ENCODE measurements at regions not wholly inside any gene's neighbourhood (a gene's known extent, or its start where the extent isn't known, plus 50 kb on each side); places are given as distances from the start of the nearest gene placed in this dataset.
A peak's percentile ranks its signal among the peaks of the same experiment; 100 is the strongest.

DNA sequence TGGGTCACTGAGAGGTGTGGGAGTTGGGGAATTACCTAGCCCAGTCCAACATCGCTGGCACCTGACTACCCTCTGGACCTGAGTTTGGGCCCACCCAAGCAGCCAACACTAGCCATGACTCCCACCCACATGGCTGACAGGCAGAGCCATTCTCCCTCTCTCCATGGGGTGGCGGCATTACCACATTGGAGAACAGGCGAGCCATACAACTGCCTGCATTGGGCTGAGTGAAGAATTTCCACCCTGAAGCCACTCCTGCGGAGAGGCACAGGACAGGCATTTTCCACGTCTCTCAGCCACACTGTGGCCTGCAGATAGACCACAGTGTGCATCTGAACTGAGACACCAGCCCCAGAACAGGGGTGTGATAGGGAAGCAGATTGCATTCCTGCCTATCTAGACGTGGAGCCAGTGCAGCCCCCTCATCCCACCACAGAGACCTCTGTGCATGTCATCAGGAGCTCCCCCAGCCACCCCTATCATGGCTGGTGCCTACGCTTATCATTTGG lies 58.2 kb upstream of the ANTXRL start:
- H3K4me3 Mint-ChIP-seq: no peak overlapping the region
- no peaks in the 10 kb centered on the region for H3K27me3 Mint-ChIP-seq
- H3K27ac Mint-ChIP-seq: no peak overlapping the region
- peak; percentile 28 for ATAC-seq (replicated peaks)
- H3K36me3 Mint-ChIP-seq (ENCODE audit: low read depth): peaks cover 12% of the 10 kb centered on the region
- H3K4me1 Mint-ChIP-seq: no peaks in the 10 kb centered on the region
- H3K9me3 Mint-ChIP-seq: no peaks in the 10 kb centered on the region

DNA sequence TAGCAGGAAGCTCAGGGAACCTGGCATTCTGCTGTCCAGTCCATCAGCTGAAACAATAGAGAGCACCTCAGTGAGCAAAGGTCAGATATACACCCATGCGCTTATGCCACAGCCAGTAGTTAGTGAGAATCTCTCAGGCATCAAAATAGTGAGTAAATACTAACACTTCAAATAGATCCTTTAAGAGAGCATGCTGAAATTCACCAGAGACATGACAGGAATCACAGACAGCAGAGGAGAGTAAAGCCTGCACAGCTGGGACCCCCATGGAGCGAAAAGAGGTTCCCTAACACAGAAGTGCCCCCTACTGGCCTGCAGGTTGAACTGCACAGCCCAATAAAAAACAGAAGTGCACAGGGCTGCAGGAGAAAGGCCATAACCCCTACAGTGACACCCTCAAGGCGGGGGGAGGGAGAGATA lies 57.6 kb upstream of the ANTXRL start:
- no peak for ATAC-seq (replicated peaks)
- no peaks in the 10 kb centered on the region for H3K9me3 Mint-ChIP-seq
- H3K36me3 Mint-ChIP-seq (ENCODE audit: low read depth): peaks cover 12% of the 10 kb centered on the region
- no peak overlapping the region for H3K27ac Mint-ChIP-seq
- no peak overlapping the region for H3K4me3 Mint-ChIP-seq
- H3K4me1 Mint-ChIP-seq: no peaks in the 10 kb centered on the region
- no peaks in the 10 kb centered on the region for H3K27me3 Mint-ChIP-seq

DNA sequence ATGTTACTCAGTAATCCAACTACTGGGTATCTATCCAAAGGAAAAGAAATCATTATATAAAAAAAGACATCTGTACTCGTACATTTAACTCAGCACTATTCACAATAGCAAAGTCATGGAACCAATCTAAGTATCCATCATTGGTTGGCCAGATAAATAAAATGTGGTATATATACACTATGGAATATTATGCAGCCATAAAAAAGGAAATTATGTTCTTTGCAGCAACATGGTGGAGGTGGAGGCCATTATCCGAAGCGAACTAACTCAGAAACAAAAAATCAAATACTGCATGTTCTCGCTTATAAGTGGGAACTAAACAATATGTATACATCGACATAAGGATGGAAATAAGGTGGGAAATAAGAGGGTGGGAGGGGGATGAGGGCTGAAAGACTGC lies 56.2 kb upstream of the ANTXRL start:
- no peak for ATAC-seq (replicated peaks)
- H3K27me3 Mint-ChIP-seq: no peaks in the 10 kb centered on the region
- H3K4me3 Mint-ChIP-seq: no peak overlapping the region
- H3K9me3 Mint-ChIP-seq: no peaks in the 10 kb centered on the region
- H3K4me1 Mint-ChIP-seq: no peaks in the 10 kb centered on the region
- no peak overlapping the region for H3K27ac Mint-ChIP-seq
- peaks cover 12% of the 10 kb centered on the region for H3K36me3 Mint-ChIP-seq (ENCODE audit: low read depth)

DNA sequence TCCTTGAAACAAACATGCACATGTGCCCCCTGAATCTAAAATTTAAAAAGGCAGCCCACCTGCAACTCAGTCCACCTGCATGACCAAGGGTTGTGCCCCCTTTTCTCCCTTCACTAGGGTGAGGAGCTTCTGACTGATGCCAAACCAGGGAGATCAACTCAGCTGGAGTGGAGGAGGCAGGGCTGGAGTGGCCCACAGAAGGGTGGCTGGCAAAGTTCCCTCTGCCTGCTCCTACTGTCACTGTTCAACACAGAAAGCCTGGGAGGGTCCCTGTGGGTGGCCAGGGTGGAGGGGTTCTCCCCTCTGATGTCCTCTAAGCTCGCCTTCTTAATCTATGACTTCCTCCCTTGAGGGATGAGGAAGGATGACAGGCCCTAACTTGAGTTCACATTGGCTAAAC lies 55.7 kb upstream of the ANTXRL start:
- Mint-ChIP-seq H3K27ac (no peak overlapping the region), H3K27me3 (no peaks in the 10 kb centered on the region), H3K9me3 (no peaks in the 10 kb centered on the region), H3K36me3 (ENCODE audit: low read depth) (peaks cover 12% of the 10 kb centered on the region), H3K4me3 (no peak overlapping the region), H3K4me1 (no peaks in the 10 kb centered on the region)
- ATAC-seq (replicated peaks): no peak

DNA sequence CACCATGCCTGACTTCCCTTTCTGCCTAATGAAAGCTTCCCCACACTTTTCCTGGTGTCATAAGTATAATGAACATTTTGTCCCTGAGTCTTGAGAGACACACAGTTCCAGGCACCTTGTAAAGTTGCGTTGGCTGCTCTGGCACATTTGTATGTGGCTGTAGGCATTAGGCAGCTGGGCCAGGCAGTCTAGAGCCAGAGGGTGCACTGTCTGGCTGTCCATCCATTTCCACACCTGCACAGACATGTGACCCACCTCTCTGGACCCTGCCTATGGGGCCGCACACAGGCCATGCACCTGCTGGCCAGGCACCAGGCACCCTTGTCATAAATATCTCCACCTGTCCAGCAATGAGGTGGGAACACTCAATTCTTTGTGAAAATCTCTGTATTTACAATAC lies 54.7 kb upstream of the ANTXRL start:
- H3K4me3 Mint-ChIP-seq: no peak overlapping the region
- H3K4me1 Mint-ChIP-seq: peaks cover 6% of the 10 kb centered on the region
- H3K9me3 Mint-ChIP-seq: no peaks in the 10 kb centered on the region
- H3K27me3 Mint-ChIP-seq: no peaks in the 10 kb centered on the region
- H3K27ac Mint-ChIP-seq: no peak overlapping the region
- peaks cover 12% of the 10 kb centered on the region for H3K36me3 Mint-ChIP-seq (ENCODE audit: low read depth)
- no peak for ATAC-seq (replicated peaks)

DNA sequence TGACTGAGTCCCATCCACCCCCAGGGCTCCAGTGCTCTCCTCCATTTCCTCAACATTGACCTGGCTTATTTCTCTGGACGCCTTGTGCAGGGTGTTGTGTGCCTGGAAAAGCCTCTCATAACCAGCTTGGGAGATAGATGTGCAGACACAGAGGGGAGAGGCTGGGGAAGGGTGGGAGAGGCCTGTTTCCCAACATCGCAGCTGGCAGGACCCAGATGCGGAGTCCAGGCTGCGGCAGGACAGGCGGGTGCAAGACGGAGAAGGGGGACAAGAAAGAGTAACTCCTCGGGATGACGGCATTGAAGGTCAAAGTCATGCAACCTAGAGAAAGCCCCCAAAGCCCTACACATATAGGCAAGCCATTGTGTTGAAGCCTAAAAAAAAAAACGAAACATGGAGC lies 54.1 kb upstream of the ANTXRL start:
- H3K4me3 Mint-ChIP-seq: no peak overlapping the region
- no peaks in the 10 kb centered on the region for H3K9me3 Mint-ChIP-seq
- ATAC-seq (replicated peaks): no peak
- H3K27ac Mint-ChIP-seq: no peak overlapping the region
- no peaks in the 10 kb centered on the region for H3K27me3 Mint-ChIP-seq
- peaks cover 12% of the 10 kb centered on the region for H3K36me3 Mint-ChIP-seq (ENCODE audit: low read depth)
- H3K4me1 Mint-ChIP-seq: peaks cover 7% of the 10 kb centered on the region

DNA sequence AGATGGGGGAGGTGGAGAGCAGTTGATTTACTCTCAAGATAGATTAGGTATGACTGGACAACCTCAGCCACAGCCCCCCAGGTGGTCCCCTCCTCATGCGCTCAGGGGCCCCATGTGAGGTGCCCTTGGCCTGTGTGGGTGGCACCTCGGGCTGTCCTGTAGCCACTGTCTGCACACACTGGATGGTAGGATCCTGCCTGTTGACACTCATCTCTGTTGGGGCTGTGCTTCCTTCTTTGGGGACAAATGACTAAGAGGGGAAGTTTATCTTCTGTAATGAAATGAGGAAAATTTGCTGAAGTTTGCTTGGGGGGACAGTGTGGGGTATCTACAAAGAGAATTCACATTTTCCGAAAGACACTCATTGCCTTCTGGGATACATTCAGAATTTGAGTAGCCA lies 53.6 kb upstream of the ANTXRL start:
- H3K4me1 Mint-ChIP-seq: peaks cover 7% of the 10 kb centered on the region
- no peaks in the 10 kb centered on the region for H3K9me3 Mint-ChIP-seq
- no peak overlapping the region for H3K27ac Mint-ChIP-seq
- no peak for ATAC-seq (replicated peaks)
- no peaks in the 10 kb centered on the region for H3K27me3 Mint-ChIP-seq
- H3K4me3 Mint-ChIP-seq: no peak overlapping the region
- peaks cover 12% of the 10 kb centered on the region for H3K36me3 Mint-ChIP-seq (ENCODE audit: low read depth)

DNA sequence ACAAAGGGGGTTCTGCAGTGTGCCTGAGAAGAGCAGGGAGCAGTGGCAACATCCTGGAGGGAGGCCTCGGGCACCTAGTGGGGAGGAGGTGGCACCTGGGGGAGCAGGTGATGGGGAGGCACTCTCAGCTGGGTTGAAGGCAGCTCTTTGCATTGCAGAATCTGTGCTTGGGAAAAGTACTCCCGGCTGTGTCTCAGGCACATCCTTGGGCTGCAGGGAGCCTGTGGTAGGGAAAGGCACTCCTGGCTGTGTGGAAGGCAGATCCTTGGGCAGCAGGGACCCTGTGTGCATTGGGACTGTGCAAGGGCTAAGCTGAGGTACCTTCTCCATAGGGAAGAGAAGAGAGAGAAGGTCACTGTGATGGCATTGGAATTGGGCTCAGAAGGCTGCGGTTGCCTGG lies 52.8 kb upstream of the ANTXRL start:
- Mint-ChIP-seq H3K27me3 (no peaks in the 10 kb centered on the region), H3K4me1 (peaks cover 12% of the 10 kb centered on the region), H3K36me3 (ENCODE audit: low read depth) (peaks cover 12% of the 10 kb centered on the region), H3K27ac (no peak overlapping the region), H3K9me3 (no peaks in the 10 kb centered on the region), H3K4me3 (no peak overlapping the region)
- no peak for ATAC-seq (replicated peaks)

DNA sequence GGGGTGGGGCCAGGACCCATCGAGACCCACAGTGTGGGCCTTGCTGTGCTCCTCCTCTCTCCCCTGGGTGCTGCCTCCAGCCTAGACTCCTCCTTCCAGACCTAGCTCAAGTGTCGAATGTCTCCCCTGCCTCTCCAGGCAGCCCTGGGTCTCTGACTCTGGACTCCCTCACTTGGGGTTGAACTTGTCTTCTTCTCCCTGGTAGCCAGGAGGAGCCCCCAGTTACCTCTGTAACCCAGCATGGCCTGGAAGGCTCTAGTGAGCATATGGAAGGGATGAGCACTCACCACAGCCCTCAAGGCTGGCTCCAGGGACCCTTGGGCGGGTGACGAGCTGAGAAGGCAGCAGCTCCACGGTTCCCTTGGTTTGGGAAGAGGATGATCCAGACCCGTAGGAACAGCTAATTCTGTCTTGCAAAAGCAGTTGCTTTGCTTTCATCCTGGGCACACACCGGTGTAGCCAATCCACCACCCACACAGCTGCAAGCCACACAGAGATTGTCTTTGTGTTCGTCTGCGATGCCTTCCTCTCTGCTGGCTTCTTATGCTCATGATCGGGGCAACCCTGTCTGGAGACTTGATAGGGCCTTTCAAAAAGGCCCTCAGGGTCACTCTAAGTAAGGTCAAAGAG lies 52.3 kb upstream of the ANTXRL start:
- H3K27me3 Mint-ChIP-seq: no peaks in the 10 kb centered on the region
- peaks cover 10% of the 10 kb centered on the region for H3K36me3 Mint-ChIP-seq (ENCODE audit: low read depth)
- H3K9me3 Mint-ChIP-seq: no peaks in the 10 kb centered on the region
- no peak for ATAC-seq (replicated peaks)
- H3K4me1 Mint-ChIP-seq: peaks cover 12% of the 10 kb centered on the region
- no peak overlapping the region for H3K4me3 Mint-ChIP-seq
- H3K27ac Mint-ChIP-seq: no peak overlapping the region

DNA sequence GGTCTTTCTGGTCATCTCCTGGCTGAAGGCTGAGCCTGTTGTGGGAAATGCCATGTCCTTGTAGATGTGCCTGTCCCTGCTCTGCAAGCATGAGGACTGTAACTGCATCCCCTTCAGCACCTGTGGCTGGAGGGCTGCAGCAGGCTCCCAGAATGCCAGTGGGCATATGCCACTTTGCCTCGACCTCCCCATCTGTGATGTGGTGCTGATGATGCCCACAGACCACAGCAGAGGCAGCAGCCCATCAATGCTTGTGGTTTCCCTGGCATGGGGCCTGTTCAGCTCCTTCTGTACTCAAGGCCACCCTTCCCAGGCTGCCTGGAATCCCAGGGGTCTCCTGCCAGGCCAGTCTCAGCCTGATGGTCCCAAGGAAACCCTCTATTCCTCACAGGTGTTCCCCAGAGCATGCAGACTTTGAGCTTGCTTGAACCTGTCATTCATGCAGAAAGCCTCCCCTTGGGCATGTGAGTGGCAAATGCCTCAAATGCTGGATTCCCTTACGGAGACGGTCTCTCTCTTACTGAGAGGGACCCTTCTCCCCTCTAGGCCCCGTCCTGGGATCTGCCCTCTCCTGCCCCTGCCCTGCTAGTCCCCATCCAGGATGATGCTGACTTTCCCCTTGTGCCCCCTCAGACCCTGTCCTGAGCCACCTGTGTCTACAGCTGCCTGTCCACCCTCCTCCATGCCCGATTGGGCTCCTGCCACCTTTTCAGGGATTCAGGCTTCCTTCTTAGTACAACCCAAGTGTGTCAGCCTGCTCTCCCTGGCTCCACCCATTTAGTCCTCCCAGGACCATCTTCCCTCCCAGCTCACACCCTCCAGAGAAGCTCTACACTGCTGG lies 50.9 kb upstream of the ANTXRL start:
- no peak overlapping the region for H3K4me3 Mint-ChIP-seq
- H3K36me3 Mint-ChIP-seq (ENCODE audit: low read depth): peaks cover 6% of the 10 kb centered on the region
- ATAC-seq (replicated peaks): no peak
- no peaks in the 10 kb centered on the region for H3K27me3 Mint-ChIP-seq
- H3K27ac Mint-ChIP-seq: peak overlapping the region; percentile 20
- H3K9me3 Mint-ChIP-seq: peaks cover under 1% of the 10 kb centered on the region
- H3K4me1 Mint-ChIP-seq: peaks cover 16% of the 10 kb centered on the region

DNA sequence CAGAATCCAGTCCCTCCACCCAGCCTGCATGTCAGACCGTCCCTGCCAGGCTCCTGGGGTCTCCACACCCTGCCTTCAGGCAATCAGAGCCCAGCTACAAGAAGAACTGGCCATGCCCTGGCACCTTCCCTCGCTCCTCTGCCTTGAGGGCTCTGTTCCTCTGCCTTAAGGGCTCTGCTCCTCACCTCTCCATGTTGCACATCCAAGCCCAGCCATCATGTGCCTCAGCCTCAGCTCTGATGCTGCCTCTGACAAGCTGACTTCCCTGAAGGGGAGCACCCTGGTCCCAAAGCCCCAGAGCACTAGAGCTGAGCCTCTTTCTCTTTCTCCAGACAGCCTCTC lies 50.3 kb upstream of the ANTXRL start:
- no peaks in the 10 kb centered on the region for H3K27me3 Mint-ChIP-seq
- H3K4me1 Mint-ChIP-seq: peaks cover 22% of the 10 kb centered on the region
- peaks cover 5% of the 10 kb centered on the region for H3K9me3 Mint-ChIP-seq
- peak overlapping the region; percentile 20 for H3K27ac Mint-ChIP-seq
- H3K36me3 Mint-ChIP-seq (ENCODE audit: low read depth): peaks cover 6% of the 10 kb centered on the region
- ATAC-seq (replicated peaks): no peak
- H3K4me3 Mint-ChIP-seq: no peak overlapping the region

DNA sequence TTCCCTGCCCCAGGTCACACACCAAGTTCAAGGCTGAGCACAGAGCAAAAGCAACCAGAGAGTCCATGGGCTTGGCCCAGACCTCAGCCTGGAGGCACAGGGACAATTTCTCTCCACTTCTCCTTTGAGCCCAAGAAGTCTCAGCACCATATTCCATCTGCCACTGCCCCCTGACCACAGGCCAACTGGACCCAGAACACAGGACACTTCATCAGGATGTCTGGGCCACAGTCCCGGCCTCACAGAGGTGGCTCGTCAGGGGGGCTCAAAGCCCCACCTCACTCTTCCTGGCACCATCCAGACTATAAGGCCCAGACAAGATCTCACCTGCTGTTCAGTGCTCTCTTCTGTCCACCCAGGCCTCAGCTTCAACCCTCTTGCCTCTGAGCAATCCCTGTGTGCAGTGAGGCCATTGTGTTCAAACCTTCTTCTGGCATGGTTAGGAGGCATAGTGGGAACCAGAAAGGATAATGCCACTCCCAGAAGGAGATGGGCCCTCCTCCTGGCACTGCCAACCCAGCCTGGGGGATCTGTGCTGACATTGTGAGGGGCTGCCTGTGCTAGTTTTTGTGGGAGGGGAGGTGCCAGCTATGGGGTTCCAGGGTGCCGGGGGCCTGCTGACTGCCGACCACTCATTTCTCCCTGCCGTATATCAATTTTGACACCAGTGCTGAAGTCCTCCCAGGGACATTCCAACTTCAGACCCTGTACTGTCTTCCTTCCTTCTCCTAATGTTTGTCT lies 49.7 kb upstream of the ANTXRL start:
- Mint-ChIP-seq H3K4me3 (no peak overlapping the region), H3K27ac (peak overlapping the region; percentile 30), H3K36me3 (ENCODE audit: low read depth) (peaks cover 9% of the 10 kb centered on the region), H3K4me1 (peaks cover 22% of the 10 kb centered on the region), H3K9me3 (peaks cover 7% of the 10 kb centered on the region), H3K27me3 (no peaks in the 10 kb centered on the region)
- no peak for ATAC-seq (replicated peaks)
